ENCODE measurements at regions not wholly inside any gene's neighbourhood (a gene's known extent, or its start where the extent isn't known, plus 50 kb on each side); places are given as distances from the start of the nearest gene placed in this dataset.

GRCh38 chr7:85274454-85274853 lies 87.6 kb upstream of the SEMA3D start:
- 0% methylated on average over 1 of the region's 1 CpG for WGBS (ENCODE audit: insufficient coverage, low coverage, missing lambda C conversion rate)
- no peaks in the 10 kb centered on the region for H3K4me1 ChIP-seq (replicated peaks in 1 of 2; ENCODE audit: control insufficient read depth in 2 of 2, insufficient read depth in 2 of 2, low read length in 2 of 2)
- no peaks in the 10 kb centered on the region for H3K36me3 ChIP-seq (ENCODE audit: control insufficient read depth, insufficient read depth, low read length)
- H3K79me2 ChIP-seq (ENCODE audit: control insufficient read depth, insufficient read depth, low read length): no peaks in the 10 kb centered on the region
- H3K27ac ChIP-seq (ENCODE audit: extremely low read depth, low read depth, low read length): no peak overlapping the region
- H3K4me3 ChIP-seq: no peak overlapping the region
- no peaks in the 10 kb centered on the region for H3K27me3 ChIP-seq (ENCODE audit: control insufficient read depth in 2 of 2, insufficient read depth in 2 of 2, low read length in 2 of 2)
- H3K9me1 ChIP-seq (ENCODE audit: control insufficient read depth, insufficient read depth, low read length): no peaks in the 10 kb centered on the region
- no peaks in the 10 kb centered on the region for H3K9me3 ChIP-seq (replicated peaks; ENCODE audit: control insufficient read depth, insufficient read depth, low read depth, low read length)
- ATAC-seq (no peak), DNase-seq (ENCODE audit: extremely low read depth in 1 of 4, low spot score in 3 of 4) (no peak), FAIRE-seq (no peak)
- no peak overlapping the region for H2AFZ ChIP-seq (ENCODE audit: low read depth, low read length)
- ChIA-PET CTCF (ENCODE audit: low intra/inter-chr PET ratio) (no interaction called here), POLR2A (no interaction called here)
- H3K4me2 ChIP-seq (ENCODE audit: insufficient read depth, low read length): no peak overlapping the region
- H4K20me1 ChIP-seq (replicated peaks; ENCODE audit: control insufficient read depth, insufficient read depth, low read length): no peaks in the 10 kb centered on the region
- in situ Hi-C loops (cut with MboI): no loop called here
- BruUV-seq (replicated peaks): no TSS peak
- intact Hi-C loops (cut with micrococcal nuclease): no loop called here
- no peak overlapping the region for H3K9ac ChIP-seq (ENCODE audit: insufficient read depth in 1 of 2, low read depth in 2 of 2, low read length in 2 of 2)
- no peak for TF ChIP-seq BCOR (IDR thresholded peaks at IDR 0.05)
- no peak for TF ChIP-seq ARNT (IDR thresholded peaks at IDR 0.05)
- TF ChIP-seq ZNF431 (CRISPR knock-in tag; IDR thresholded peaks at IDR 0.05): no peak
- no peak for TF ChIP-seq SIRT6 (IDR thresholded peaks at IDR 0.05; ENCODE audit: low read depth, low read length)
- no peak for TF ChIP-seq TEAD1 (CRISPR knock-in tag; IDR thresholded peaks at IDR 0.05)
- TF ChIP-seq HOMEZ (CRISPR knock-in tag; IDR thresholded peaks at IDR 0.05): no peak
- TF ChIP-seq TAF15 (IDR thresholded peaks at IDR 0.05; ENCODE audit: low read depth, low read length): no peak
- TF ChIP-seq TFE3 (CRISPR knock-in tag; IDR thresholded peaks at IDR 0.05): no peak

All from K562 (cell line).